PC-9 (cell line): ENCODE measurements at regions not wholly inside any gene's neighbourhood (a gene's known extent, or its start where the extent isn't known, plus 50 kb on each side); places are given as distances from the start of the nearest gene placed in this dataset.

Experiments used
- EZH2 ChIP-seq: fragments of 200-600 bp; sonication (generic); IDR thresholded peaks from 2 replicates; pipeline ENCODE4 v1.8.0; 2017; ENCODE audit warnings: antibody characterized with exemption, low read depth
- TF ChIP-seq, protein P1 (sequence below): fragments of 200-600 bp; sonication (generic); conservative IDR thresholded peaks from 2 replicates; pipeline ENCODE4 v1.6.1; 2017; ENCODE audit warnings: mixed run types, antibody characterized with exemption, mild to moderate bottlenecking, moderate library complexity

DNA sequence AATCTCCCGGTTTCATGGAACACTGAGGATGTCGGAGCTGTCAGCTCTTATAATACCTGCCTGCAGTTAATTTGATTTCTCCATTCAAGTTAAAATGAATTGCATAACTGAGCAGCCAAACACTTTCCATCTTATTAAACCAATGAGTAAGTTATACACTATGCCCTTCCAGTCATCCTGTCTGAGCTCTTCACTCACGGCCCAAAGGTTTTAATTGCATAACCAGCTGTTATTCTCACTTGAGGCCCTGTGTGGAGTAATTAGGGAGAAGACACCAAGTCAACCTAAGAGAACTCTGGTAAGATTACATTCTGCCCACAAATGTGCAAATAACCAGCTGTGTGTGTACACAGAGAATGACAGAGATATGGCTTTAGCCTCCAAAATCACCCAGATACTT is 303.5 kb downstream of the TBC1D4 start:
- TF ChIP-seq EZH2 = no peak
- TF ChIP-seq, protein P1, sequence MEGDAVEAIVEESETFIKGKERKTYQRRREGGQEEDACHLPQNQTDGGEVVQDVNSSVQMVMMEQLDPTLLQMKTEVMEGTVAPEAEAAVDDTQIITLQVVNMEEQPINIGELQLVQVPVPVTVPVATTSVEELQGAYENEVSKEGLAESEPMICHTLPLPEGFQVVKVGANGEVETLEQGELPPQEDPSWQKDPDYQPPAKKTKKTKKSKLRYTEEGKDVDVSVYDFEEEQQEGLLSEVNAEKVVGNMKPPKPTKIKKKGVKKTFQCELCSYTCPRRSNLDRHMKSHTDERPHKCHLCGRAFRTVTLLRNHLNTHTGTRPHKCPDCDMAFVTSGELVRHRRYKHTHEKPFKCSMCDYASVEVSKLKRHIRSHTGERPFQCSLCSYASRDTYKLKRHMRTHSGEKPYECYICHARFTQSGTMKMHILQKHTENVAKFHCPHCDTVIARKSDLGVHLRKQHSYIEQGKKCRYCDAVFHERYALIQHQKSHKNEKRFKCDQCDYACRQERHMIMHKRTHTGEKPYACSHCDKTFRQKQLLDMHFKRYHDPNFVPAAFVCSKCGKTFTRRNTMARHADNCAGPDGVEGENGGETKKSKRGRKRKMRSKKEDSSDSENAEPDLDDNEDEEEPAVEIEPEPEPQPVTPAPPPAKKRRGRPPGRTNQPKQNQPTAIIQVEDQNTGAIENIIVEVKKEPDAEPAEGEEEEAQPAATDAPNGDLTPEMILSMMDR = no peak
